Kidney (tissue), 13 donors: ENCODE measurements at regions not wholly inside any gene's neighbourhood (a gene's known extent, or its start where the extent isn't known, plus 50 kb on each side); places are given as distances from the start of the nearest gene placed in this dataset.
A peak's percentile ranks its signal among the peaks of the same experiment; 100 is the strongest.

Source experiments
- DNase-seq, 5 donors: peaks; one replicate each; pipeline ENCODE4 v3.0.0-alpha.2; 2013 to 2020
- FAIRE-seq: peaks from 2 replicates; lab custom pipeline; 2012; peaks lifted over from hg19 to GRCh38; lab: Jason Lieb, UNC
- H3K27ac ChIP-seq, 2 donors: one replicate each; pipeline ENCODE4 v1.7.0; 2013; ENCODE audit warnings: low read depth in 2 of 2, low read length in 2 of 2, inconsistent platforms in 1 of 2
- H3K27me3 ChIP-seq: one replicate; pipeline ENCODE4 v1.7.1; 2013; ENCODE audit warnings: low read length, inconsistent platforms; ENCODE audit not compliant: control insufficient read depth, insufficient read depth
- H3K36me3 ChIP-seq, 3 donors: one replicate each; pipeline versions ENCODE4 v1.7.0 to v1.7.1; 2013; ENCODE audit warnings: low read length in 3 of 3, control low read depth in 1 of 3, inconsistent platforms in 1 of 3; ENCODE audit not compliant: insufficient read depth in 3 of 3, control insufficient read depth in 2 of 3
- H3K4me1 ChIP-seq, 3 donors: one replicate each; pipeline versions ENCODE4 v1.7.0 to v1.7.1; 2013; ENCODE audit warnings: low read length in 3 of 3, inconsistent platforms in 1 of 3, low read depth in 1 of 3; ENCODE audit not compliant: control insufficient read depth in 2 of 3, insufficient read depth in 2 of 3
- H3K4me3 ChIP-seq, 3 donors: one replicate each; pipeline versions ENCODE4 v1.7.0 to v1.8.1; 2013; ENCODE audit warnings: low read length in 3 of 3, control low read depth in 1 of 3, inconsistent platforms in 1 of 3
- H3K9ac ChIP-seq, 3 donors: one replicate each; pipeline versions ENCODE4 v1.7.0 to v1.7.1; 2013; ENCODE audit warnings: low read length in 3 of 3, control low read depth in 1 of 3, inconsistent platforms in 1 of 3
- H3K9me3 ChIP-seq, 3 donors: one replicate each; pipeline versions ENCODE4 v1.7.0 to v1.7.1; 2013; ENCODE audit warnings: low read length in 3 of 3, control low read depth in 1 of 3, inconsistent platforms in 1 of 3; ENCODE audit not compliant: control insufficient read depth in 2 of 3, insufficient read depth in 1 of 3
- intact Hi-C: fragments of 100-400 bp; cut with DNase I; formaldehyde crosslinking; loops from one replicate; pipeline ENCODE4 v1.11.1; 2022
- TF ChIP-seq, protein P1 (sequence below): IDR thresholded peaks from 3 replicates; pipeline ENCODE4 v1.5.1; 2012; ENCODE audit warnings: mild to moderate bottlenecking, moderate library complexity, borderline replicate concordance; ENCODE audit not compliant: insufficient read depth; ENCODE audit errors: extremely low read depth
- donor health status: control.
- donor health status: control.
- donor health status: control.
- donor health status: control.
- donor health status: control.
- donor health status: DM: yes; HTN: yes; CAD: no.
- donor health status: Normal renal cell carcinoma (clear cell type).

GRCh38 chr3:16801223-16801622 is 83.5 kb upstream of the PLCL2 start:
- DNase-seq (peak in 1 of 5 donors; percentile 22), FAIRE-seq (no peak)
- H3K27ac ChIP-seq: no peak overlapping the region
- intact Hi-C loops: no loop called here
- no peaks in the 10 kb centered on the region for H3K9me3 ChIP-seq
- no peak overlapping the region for H3K4me3 ChIP-seq
- H3K4me1 ChIP-seq: peaks cover 0 to 6% (median 4%) of the 10 kb centered on the region in 3 donors
- TF ChIP-seq, protein P1, sequence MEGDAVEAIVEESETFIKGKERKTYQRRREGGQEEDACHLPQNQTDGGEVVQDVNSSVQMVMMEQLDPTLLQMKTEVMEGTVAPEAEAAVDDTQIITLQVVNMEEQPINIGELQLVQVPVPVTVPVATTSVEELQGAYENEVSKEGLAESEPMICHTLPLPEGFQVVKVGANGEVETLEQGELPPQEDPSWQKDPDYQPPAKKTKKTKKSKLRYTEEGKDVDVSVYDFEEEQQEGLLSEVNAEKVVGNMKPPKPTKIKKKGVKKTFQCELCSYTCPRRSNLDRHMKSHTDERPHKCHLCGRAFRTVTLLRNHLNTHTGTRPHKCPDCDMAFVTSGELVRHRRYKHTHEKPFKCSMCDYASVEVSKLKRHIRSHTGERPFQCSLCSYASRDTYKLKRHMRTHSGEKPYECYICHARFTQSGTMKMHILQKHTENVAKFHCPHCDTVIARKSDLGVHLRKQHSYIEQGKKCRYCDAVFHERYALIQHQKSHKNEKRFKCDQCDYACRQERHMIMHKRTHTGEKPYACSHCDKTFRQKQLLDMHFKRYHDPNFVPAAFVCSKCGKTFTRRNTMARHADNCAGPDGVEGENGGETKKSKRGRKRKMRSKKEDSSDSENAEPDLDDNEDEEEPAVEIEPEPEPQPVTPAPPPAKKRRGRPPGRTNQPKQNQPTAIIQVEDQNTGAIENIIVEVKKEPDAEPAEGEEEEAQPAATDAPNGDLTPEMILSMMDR: no peak
- H3K36me3 ChIP-seq: no peaks in the 10 kb centered on the region
- H3K27me3 ChIP-seq: no peaks in the 10 kb centered on the region
- H3K9ac ChIP-seq: no peak overlapping the region

- Histone ChIP-seq H3K36me3 (no peaks in the 10 kb centered on the region), H3K27ac (no peak overlapping the region), H3K9me3 (no peaks in the 10 kb centered on the region), H3K4me1 (peaks cover 0 to 6% (median 4%) of the 10 kb centered on the region in 3 donors), H3K4me3 (no peak overlapping the region), H3K27me3 (no peaks in the 10 kb centered on the region), H3K9ac (no peak overlapping the region)
- DNase-seq (peak in 1 of 5 donors; percentile 16), FAIRE-seq (no peak)
- TF ChIP-seq, protein P1: no peak
- intact Hi-C loops: no loop called here
Observed at GRCh38 chr3:16801698-16802097, 83.1 kb upstream of the PLCL2 start.

DNA sequence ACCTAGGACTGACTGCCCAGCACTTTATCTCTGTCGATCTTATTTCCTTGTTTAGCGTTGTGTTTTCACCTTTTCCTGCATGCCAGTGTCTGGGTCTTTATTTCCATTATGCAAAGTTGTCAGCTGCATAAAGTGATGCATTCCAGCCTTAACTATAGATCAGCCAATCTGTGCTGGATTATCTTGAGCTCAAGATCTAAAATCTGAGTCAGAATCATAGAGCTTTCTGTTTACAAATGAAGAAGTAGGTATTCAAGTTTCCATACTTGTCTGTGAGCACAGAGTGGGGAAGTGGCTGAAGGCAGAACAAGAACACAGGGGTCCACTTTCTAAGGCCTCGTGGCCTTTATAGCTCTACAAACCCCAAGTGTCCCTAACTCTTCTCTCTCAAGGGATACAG is 82.4 kb upstream of the PLCL2 start:
- Histone ChIP-seq H3K27ac (no peak overlapping the region), H3K9me3 (no peaks in the 10 kb centered on the region), H3K27me3 (no peaks in the 10 kb centered on the region), H3K36me3 (no peaks in the 10 kb centered on the region), H3K9ac (no peak overlapping the region), H3K4me1 (peaks cover 0 to 6% (median 4%) of the 10 kb centered on the region in 3 donors), H3K4me3 (no peak overlapping the region)
- no peak for DNase-seq
- intact Hi-C loops: no loop called here
- no peak for FAIRE-seq
- TF ChIP-seq, protein P1: no peak

DNA sequence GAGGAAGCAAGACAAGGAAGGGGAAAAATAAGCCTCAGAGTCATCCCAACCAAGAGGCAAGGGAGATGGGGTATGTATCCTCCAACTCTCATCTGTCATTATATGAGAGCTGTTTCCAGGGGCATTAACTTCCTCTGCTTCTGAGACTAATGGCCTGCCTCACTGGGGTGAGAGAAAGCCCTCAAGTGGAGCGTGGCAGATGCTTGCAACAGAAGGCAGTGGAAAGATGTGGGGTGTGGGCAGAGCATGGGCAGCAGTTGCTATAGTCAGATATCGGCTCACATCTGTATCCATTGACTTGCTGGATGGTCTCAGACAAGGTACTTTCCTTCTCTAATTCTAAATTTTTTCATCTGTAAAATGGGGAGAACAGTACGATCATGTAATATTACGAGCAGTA is 81.7 kb upstream of the PLCL2 start:
- Histone ChIP-seq H3K27me3 (no peaks in the 10 kb centered on the region), H3K27ac (no peak overlapping the region), H3K36me3 (no peaks in the 10 kb centered on the region), H3K9me3 (no peaks in the 10 kb centered on the region), H3K4me1 (peaks cover 0 to 6% (median 2%) of the 10 kb centered on the region in 3 donors), H3K9ac (no peak overlapping the region), H3K4me3 (no peak overlapping the region)
- FAIRE-seq: no peak
- TF ChIP-seq, protein P1: no peak
- intact Hi-C loops: no loop called here
- no peak for DNase-seq
